GM06990 (cell line): ENCODE measurements at regions not wholly inside any gene's neighbourhood (a gene's known extent, or its start where the extent isn't known, plus 50 kb on each side); places are given as distances from the start of the nearest gene placed in this dataset.

Source experiments
- DNase-seq: peaks from one replicate; pipeline ENCODE4 v3.0.0-alpha.2; 2011; ENCODE audit not compliant: insufficient read length; ENCODE audit errors: extremely low read depth
- H3K27me3 ChIP-seq: replicated peaks from 2 replicates; pipeline ENCODE4 v1.6.0; 2011; ENCODE audit warnings: low read length; ENCODE audit not compliant: control insufficient read depth, insufficient read depth
- H3K36me3 ChIP-seq: 2 replicates; pipeline ENCODE4 v1.5.1; 2011; ENCODE audit warnings: low read length; ENCODE audit not compliant: control insufficient read depth, insufficient read depth
- H3K4me3 ChIP-seq: replicated peaks from 2 replicates; pipeline ENCODE4 v1.5.1; 2011; ENCODE audit warnings: low read depth, mild to moderate bottlenecking, control low read depth, low read length
- TF ChIP-seq, protein P1 (sequence below): IDR thresholded peaks from 2 replicates; pipeline ENCODE4 v1.5.1; 2011; ENCODE audit warnings: low read length, control low read depth, mild to moderate bottlenecking, inconsistent platforms; ENCODE audit not compliant: insufficient read depth, poor library complexity, severe bottlenecking

DNA sequence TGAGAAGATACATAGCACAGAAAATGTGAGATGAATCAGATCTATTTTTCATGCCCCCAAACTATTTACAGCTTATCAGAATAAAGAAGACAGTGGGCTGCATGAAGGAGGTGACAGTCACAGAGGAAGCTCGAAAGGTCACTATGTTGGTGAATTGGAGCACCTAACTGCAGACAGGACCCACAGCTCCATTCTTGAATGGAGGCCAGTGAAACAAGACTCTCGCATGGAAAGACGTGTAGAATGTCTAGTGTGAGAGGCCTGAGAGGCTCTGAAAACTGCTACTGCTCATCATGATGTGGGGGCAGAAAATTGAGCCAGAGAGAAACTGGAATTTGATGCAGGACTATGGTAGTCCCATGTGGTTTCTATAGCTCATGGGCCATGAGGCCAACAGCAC, 60.3 kb upstream of the CCDC190 start:
- no peak for DNase-seq
- TF ChIP-seq, protein P1, sequence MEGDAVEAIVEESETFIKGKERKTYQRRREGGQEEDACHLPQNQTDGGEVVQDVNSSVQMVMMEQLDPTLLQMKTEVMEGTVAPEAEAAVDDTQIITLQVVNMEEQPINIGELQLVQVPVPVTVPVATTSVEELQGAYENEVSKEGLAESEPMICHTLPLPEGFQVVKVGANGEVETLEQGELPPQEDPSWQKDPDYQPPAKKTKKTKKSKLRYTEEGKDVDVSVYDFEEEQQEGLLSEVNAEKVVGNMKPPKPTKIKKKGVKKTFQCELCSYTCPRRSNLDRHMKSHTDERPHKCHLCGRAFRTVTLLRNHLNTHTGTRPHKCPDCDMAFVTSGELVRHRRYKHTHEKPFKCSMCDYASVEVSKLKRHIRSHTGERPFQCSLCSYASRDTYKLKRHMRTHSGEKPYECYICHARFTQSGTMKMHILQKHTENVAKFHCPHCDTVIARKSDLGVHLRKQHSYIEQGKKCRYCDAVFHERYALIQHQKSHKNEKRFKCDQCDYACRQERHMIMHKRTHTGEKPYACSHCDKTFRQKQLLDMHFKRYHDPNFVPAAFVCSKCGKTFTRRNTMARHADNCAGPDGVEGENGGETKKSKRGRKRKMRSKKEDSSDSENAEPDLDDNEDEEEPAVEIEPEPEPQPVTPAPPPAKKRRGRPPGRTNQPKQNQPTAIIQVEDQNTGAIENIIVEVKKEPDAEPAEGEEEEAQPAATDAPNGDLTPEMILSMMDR, result no peak

DNA sequence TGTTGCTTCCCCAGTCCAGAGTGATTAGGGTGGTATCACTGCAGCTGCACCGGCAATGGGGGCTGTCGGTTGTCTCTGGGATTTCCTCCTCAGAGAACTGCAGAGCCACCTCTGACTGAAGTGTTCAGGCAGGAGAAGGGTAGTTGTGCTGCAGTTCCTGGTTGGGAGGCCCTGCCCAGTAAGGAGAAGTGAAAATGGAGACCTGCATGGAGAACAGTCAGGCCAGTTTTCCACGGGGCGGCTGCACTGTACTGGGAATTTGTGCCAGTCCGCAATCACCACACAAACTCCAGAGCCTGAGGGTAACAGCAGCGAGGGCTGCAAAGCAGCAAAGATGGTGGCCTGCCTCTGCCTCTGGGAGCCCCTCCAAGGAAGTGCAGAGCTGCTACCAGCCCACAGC, 58.1 kb upstream of the CCDC190 start:
- H3K36me3 ChIP-seq, result no peaks in the 10 kb centered on the region
- H3K4me3 ChIP-seq, result no peak overlapping the region
- no peaks in the 10 kb centered on the region; the same call in 1 of the 2 replicates for H3K27me3 ChIP-seq
- TF ChIP-seq, protein P1, result no peak
- no peak for DNase-seq

More for the DNA sequence above, 60.3 kb upstream of the CCDC190 start:
- Histone ChIP-seq H3K4me3 (no peak overlapping the region), H3K27me3 (no peaks in the 10 kb centered on the region; the same call in 1 of the 2 replicates), H3K36me3 (no peaks in the 10 kb centered on the region)

DNA sequence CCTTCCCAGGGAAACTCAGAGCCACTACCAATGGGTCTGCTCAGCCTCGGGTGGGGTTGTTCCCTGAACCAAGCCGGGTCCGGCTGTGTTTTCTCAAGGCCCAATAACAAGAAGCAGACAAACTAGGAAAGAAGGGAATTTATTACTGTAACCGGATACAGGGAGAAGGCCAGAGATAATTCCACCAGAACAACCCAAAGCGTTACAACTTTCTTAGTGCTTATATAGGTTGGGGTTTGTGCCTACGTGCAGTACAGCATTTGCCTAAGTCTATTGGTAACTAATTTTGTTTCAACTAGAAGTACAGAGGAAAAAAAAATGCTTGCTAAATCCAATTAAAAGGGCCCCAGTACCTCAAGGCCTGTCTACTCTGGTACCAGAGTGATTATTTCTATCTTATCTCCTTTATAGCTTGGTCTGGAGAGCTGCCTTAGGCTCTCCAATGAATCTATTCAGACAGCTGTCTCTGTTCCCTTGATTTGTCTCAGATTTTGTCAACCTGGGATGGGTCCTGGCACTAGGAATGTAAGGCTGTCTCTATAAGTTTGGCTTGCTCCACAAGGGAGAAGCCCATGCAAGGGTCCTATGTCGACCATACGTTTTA, 57.3 kb upstream of the CCDC190 start:
- Histone ChIP-seq H3K36me3 (no peaks in the 10 kb centered on the region), H3K4me3 (no peak overlapping the region), H3K27me3 (no peaks in the 10 kb centered on the region; the same call in 1 of the 2 replicates)
- TF ChIP-seq, protein P1, result no peak
- no peak for DNase-seq

DNA sequence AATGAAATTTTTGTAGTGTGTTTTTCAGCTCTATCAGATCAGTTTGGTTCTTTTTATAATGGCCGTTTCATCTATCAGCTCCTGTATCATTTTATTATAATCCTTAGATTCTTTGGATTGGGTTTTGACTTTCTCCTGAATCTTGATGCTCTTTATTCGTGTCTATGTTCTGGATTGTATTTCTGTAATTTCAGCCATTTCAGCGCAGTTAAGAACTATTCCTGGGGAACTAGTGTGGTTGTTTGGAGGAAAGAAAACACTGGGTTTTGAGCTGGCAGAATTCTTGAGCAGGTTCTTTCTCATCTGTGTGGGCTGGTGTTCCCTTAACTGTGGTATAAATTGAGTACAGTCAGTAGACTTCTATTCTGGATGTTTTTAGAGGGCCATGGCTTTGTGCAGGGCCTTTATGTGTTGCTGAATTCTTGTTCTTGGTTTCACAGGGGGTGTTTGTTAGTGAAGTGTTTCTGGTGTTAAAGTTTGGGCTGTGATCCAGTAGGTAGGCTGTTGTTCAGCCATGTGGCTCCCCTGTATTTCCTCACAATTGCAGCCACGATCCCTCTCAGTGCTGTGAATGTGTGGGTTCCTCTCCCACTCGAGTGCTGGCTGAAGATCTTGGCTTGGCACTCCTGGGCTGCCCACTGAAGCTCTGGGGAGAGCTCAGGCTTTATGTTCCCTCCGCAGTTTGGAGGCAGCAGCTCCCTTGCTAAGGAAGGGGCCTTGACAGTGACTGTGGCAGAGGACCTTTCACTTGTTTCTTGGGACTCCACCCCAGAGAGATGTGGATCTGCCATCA, 56.0 kb upstream of the CCDC190 start:
- Histone ChIP-seq H3K4me3 (no peak overlapping the region), H3K27me3 (no peaks in the 10 kb centered on the region; the same call in 1 of the 2 replicates), H3K36me3 (no peaks in the 10 kb centered on the region)
- DNase-seq, result no peak
- TF ChIP-seq, protein P1, result no peak

DNA sequence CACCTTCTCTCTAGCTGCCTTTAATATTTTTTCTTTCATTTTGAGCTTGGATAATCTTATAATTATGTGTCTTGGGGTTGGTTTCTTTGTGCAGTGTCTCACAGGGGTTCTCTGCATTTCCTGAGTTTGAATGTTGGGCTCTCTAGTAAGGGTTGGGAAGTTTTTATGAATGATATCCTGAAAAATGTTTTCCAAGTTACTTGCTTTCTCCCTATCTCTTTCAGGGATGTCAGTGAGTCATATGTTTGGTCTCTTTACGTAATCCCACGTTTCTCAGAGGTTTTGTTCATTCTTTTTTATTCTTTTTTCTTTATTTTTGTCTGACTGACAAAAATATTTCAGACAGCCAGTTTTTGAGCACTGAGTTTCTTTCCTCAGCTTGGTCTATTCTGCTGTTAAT, 55.4 kb upstream of the CCDC190 start:
- Histone ChIP-seq H3K36me3 (no peaks in the 10 kb centered on the region), H3K4me3 (no peak overlapping the region), H3K27me3 (no peaks in the 10 kb centered on the region; the same call in 1 of the 2 replicates)
- TF ChIP-seq, protein P1, result no peak
- DNase-seq, result no peak
